Activated gamma-delta T cell treated with anti-CD3 and anti-CD28 coated beads, Interleukin-2, amount 50 U/mL, for 16 hours (primary cell): ENCODE measurements at regions not wholly inside any gene's neighbourhood (a gene's known extent, or its start where the extent isn't known, plus 50 kb on each side); places are given as distances from the start of the nearest gene placed in this dataset.

Experiments
- DNase-seq: peaks from one replicate; pipeline ENCODE4 v3.0.0-alpha.2; 2020; ENCODE audit warnings: low read depth

DNA sequence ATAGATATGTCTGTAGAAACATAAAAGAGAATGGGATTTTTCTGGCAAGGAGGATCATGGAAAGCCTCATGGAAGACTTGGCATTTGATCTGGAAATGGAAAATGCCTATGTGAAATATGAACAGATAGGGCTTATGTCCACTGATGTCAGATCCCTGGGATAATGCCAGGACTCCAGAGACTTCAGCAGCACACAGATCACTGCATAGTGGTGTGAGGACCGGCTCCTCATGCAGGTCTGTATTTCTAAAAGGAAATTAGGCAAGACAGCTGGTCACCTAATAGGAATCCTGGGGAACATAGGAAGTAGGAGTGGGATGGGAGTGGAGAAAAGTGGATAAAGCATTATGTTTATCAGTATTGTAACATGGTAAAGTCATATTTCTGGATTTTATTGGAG is 56.8 kb upstream of the IPO9 start:
- no peak for DNase-seq

- no peak for DNase-seq
Observed at GRCh38 chr1:201773764-201774163, 55.2 kb upstream of the IPO9 start.

DNA sequence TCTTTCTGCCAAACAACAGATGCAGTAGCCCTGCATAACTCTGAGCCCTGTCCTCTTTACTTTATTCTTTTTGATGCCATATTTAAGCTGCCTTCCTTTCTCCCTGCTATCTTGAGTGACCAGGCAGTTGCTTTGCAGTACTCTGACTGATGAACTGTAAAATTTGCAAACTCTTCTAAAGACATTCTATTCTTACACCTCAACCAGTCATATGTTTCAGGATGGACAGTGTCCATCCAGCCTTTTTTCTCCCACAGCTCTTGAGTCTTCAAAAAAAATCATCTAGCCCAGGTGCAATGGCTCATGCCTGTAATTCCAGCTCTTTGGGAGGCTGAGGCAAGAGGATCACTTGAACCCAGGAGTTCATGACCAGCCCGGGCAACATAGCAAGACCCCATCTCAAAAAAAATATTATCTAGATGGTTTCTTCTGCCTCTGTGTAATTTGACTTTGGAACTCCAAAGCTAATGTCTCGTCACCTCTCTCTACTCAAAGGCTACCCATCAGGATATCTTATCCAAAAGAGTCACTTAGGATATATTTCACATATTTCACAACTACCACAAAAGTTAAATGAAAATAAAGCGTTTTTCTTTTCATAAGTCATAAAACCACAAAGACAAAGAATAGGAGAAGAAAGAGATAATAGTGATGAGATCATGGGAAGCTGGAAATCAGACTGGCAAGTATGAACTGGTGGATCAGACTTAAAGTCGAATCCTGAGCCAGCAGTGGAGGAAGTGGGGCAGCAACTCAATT is 54.6 kb upstream of the IPO9 start:
- no peak for DNase-seq

DNA sequence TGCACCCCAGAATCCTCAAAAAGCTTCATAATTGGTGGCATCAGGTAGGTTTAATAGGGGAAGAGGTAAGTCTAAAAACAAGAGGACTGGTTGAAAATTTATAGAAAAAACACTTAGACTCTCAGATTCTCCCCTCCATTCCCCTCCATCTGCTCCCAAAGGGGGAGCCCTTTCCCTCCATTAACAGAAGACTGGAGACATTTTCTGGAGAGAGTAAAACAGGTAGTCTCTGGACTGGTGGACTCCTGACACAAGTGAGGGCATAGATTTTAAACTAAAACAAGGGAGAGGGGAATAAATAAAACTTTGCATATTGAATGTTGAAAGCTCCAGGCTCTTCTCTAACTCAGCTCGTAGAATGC is 54.0 kb upstream of the IPO9 start:
- no peak for DNase-seq

DNA sequence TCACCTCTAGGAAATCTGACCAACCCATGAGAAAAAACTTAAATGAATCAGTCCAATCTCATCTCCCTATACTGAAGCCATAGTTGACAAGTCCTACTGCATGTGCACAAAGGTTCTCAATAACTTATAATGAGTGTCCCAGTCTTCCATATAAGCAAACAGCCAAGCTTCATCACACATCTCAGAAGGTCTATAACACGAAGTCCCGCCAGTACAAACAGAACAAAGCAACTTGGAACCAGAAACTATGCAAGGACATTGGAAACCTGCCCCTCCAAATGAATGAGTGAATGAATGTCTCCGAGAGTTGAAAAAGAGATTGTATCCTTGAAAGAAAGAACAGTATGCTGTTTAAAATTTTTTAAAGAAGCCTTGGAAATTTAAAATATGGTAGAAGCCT is 53.6 kb upstream of the IPO9 start:
- DNase-seq, result no peak

DNA sequence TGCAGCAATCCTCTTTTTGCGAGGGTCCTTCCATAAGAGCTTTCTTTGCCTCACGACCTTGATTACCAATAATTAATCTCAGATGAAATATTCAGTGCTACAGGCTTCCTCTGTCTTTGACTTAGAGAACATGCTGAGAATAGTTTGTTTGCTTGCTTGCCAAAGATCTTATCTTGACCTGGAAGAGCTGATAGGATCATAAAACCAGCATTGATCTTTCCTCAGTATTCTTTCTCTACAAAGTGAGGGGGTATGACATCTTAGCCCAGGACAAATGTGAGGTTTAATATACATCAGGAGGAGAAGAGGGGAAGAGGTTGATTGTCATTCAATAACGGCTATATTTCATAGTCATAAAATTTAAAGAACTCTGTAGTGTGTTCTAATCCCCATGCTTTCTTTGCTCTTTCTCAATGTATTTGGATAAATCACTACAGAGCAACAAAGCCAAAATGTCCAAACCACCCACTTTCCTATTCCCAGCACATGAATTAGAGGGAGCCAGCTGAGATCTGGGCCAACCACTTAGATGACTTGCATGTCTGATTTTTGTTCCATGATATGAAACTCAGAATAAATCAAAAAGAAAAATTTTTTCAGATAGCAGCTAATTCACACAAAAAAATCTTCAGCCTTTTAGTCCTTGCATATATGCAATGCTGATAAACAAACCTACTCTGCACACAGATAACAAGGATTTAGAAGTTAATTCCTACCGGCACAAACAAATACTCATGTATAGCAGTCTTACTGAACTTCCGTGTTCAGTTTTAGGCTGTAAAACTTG is 50.5 kb upstream of the IPO9 start:
- DNase-seq, result no peak
